ENCODE measurements at regions not wholly inside any gene's neighbourhood (a gene's known extent, or its start where the extent isn't known, plus 50 kb on each side); places are given as distances from the start of the nearest gene placed in this dataset.

DNA sequence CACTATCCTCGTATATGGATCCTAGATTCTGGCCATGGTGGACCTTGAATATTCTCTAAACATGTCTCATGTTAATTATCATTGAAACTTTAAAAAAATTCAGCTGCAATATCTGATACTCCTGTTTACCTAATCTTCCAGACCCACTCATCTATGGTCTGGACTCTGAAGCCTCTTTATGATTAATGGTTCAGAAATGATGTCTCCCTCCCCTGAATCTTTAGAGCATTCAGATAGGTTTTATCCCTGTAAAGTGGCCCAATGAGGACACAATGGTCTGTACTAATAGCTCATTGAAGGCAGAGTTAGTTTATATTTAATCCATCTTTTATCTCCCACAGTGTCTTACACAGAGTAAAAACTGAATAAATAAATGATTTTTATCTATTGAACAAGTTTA lies 53.0 kb upstream of the DUSP10 start:
- DNase-seq, result no peak

DNA sequence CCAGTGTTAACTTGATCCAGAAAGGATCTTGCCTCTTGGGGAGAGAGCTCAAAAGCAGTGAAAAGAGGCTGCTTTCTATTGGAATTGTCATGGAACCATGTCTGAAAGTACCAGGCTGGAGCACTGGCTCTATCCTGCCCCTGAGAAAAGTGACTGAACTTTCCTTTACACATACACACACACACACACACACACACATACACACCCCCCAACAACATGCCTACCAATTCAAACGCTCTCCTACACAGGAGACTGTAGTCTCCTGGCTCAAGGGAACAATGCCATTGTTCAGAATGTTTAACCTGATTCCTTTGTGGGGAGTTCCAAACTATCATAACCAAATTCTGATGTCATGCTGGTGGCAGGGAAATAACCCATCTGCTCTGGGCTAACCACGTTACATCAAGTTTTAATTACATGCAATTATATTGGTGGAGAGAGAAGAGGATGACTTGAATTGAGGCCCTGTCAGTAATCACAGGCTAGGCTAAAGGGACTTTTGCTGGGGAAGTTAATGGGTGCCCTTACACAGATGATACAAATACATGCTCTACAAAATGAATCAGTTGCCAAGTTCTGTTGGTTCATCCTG lies 52.3 kb upstream of the DUSP10 start:
- DNase-seq, result peak; percentile 55

DNA sequence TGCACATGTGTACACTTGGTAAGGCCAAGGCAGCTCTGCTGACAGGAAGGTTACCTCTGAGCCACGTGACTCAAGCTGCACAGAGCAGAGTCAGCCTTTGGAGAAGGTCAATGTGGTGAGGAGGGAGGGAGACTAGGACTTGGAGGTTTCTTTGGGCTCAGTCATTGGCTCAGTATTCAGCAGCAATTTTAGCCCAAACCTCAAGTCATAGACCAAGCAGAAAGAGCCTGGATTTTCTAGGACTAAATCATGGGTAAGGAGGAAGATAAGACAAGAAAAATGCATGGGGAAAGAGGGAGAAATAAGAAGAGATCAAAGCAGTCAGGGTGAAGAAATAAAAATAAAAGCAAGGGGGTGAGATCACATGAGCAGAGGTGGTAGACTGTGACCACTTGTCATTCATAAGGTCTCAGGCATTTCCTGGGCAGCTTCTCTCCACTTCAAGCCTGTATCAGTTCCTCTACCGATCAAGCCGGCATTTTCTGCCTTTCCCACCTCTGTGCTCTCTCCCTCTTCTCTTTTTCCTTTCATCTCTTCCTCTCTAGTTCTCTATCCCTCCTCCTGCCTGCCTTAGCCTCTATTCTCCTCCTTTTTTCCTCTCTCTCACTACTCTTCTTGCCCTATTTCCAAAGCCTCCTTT lies 51.7 kb upstream of the DUSP10 start:
- peak; percentile 36 for DNase-seq

DNA sequence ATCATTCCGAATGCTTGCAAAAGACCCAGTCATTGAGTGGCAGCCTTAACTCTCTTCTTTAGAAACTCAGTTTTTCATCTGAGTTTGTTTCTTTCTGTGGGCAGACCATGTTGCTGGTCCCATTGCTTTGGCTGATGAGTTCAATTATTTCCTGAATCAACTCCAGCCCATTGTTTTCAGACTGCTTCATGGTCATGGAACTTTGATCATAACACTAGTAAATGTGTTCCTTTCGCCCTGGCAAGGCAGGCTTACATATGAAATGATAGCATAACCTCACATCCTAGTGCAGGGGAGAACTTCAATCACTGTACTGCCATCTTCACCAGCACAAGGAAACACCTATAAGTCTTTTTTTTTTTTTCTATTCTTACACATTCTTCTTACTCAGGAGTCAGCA lies 50.0 kb upstream of the DUSP10 start:
- DNase-seq, result no peak

Measured in CD4-positive, alpha-beta T cell treated with Interleukin-17A for 1 hour (primary cell).